Adipose tissue (tissue), 3 donors: ENCODE measurements at regions not wholly inside any gene's neighbourhood (a gene's known extent, or its start where the extent isn't known, plus 50 kb on each side); places are given as distances from the start of the nearest gene placed in this dataset.

ENCODE experiments used
- H3K27ac ChIP-seq: one replicate; pipeline ENCODE4 v1.5.1; 2013; ENCODE audit warnings: low read depth, low read length
- WGBS, 3 donors: extraction: QIAGEN DNeasy Blood & Tissue Kit; methylation state at CpG; one replicate each; pipeline ENCODE4 v1.1.7; 2013; 5-methylcytosine and 5-hydroxymethylcytosine counted together
- donor health status: healthy with polysubstance abuse.
- donor health status: Bipolar disorder and iron deficiency.
- donor health status: healthy.

DNA sequence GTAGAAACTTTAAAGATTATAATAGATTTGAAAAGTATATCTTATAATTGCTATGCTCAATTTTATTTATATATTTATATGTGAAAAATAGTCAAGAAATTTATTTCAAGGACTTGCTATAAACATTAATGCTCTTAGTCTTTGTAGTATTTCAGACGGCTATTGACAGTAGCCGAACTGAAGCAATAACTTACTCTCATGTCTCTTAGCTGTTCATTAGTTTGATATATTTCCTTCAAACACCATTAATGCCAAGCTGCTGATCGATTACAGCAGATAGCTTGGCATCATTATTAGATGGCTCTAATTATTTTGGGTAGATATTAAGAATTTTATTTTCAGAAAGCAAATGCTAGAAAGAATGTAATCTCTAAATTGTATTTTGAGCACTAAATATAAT is 1151.5 kb upstream of the SPRY2 start:
- 69 to 78% (median 78%) methylated on average over 3 of the region's 3 CpGs for WGBS, 3 donors
- H3K27ac ChIP-seq = no peak overlapping the region

- WGBS, 3 donors = 56 to 93% (median 80%) methylated on average over 1 of the region's 1 CpG
- H3K27ac ChIP-seq = no peak overlapping the region
Measured at GRCh38 chr13:81488021-81488420, 1147.1 kb upstream of the SPRY2 start.

DNA sequence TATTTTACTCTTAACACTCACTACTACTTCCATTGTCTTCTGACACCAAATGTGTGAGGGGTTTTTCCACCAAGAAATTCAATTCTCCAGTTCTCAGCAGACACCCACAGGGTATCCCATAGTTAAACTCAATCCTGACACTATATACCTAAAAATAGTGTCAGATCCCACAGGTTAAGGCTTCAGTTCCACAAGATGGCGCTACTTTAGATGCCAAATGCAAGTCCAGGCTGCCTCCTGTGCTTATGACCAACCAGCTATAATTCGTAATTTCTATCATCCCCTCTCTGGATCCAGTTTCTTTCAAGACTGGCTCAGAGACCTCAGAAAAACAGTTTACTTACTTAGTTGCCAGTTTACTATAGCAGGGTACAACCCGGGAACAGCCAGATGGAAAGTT is 1146.2 kb upstream of the SPRY2 start:
- no peak overlapping the region for H3K27ac ChIP-seq
- 55 to 65% (median 60%) methylated on average over 3 of the region's 3 CpGs for WGBS, 3 donors

DNA sequence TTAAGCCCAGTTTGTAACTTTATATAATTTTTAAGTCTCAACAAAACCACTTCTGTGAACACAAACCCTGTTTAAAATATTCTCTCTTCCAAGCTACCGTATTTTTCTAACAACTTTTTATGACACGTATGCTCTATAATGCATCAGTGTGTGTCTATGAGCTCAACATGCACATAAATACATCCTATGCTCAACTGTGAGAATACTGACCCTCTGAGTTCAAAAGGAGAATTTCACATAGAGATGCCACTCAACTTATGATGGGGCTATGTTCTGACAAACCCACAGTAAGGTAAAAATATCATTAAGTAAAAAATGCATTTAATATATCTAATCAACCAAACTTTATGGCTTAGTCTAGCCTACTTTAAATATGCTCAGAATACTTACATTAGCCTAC is 1139.7 kb upstream of the SPRY2 start:
- WGBS, 3 donors = 73 to 82% (median 78%) methylated on average over 2 of the region's 2 CpGs

DNA sequence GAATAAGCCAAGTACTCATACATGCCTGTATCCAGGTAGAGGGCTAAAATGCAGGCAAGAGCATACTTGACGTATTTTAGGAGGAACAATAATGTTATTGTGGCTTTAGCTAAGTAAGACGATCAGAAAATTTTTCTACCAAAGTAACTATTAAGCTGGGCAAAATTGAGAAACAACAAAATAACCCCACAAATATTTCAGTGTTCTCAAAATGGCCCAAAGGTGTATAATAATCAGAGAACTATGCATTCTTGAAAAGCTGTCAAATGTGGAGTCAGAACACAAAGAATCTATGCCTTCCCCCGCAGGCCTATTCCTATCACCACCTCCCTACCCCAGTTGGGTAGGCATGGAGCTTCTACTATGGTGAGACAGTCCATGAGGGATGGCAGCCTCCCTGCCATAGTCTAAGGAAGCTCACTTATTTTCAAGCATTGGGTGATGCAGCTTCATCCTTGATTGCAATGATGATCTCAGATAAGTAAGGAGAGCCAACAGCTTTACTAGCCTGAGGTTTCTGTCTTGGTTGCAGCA is 1132.5 kb upstream of the SPRY2 start:
- 87 to 96% (median 89%) methylated on average over 3 of the region's 3 CpGs for WGBS, 3 donors
- no peak overlapping the region for H3K27ac ChIP-seq

More for the DNA sequence above, 1139.7 kb upstream of the SPRY2 start:
- H3K27ac ChIP-seq = no peak overlapping the region

DNA sequence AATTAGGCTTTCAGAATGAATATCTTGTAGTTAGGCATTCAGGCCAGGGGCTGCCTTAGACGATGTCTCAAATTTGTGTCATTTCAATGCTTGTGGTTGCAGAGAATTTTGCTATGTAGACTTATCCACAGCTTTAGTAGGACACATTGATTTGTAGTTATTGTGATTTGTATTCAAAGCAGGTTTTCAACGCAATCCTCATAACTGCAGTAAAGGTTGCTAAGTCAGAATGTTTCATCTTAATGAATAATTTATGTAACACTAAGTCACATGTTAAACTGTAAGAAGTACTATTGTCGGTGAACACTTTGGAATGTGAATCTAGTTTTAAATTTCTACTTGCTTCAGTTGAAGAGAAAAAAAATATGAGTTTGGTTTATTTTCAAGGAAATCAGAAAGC is 1117.2 kb upstream of the SPRY2 start:
- no peak overlapping the region for H3K27ac ChIP-seq
- 73 to 84% (median 77%) methylated on average over 3 of the region's 3 CpGs for WGBS, 3 donors

DNA sequence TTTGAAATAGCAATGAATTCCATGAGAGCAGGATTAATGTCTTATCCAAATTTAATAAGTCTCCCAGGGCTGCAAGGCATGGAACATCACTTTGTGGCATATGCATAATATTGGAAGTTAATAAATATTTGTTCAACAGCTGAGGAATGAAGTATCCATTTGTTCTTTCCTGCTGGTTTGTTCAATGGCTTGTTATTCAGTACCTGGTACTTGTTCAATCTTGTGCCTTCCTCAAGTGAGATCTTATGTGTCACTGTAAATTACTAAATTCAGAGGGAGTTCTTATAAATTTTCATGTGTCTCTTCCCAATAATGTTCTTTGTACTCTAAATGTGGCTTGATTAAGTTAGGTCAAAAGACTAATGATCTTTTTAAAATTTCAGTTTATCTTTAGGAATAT is 1105.5 kb upstream of the SPRY2 start:
- H3K27ac ChIP-seq = no peak overlapping the region

DNA sequence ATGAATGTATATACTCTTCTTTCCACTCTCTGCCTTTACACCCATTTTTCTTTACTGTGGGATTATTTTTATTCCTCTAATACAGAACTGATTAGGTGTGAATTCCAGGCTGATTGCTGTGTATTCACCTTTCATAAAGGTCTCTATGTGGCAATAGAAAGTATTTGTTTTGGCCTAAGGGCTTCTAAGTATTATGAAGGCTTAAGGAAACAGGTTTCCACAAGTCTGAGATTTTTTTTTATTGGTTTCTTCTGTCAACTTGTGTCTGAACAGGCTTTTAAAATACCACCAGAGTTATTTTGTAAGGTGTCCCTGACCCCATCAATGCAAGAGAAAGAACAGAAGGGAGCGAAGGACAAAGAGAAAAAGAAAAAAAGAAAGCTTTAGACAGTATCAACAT is 1102.0 kb upstream of the SPRY2 start:
- WGBS, 3 donors = 60 to 86% (median 72%) methylated on average over 1 of the region's 1 CpG
- H3K27ac ChIP-seq = no peak overlapping the region

DNA sequence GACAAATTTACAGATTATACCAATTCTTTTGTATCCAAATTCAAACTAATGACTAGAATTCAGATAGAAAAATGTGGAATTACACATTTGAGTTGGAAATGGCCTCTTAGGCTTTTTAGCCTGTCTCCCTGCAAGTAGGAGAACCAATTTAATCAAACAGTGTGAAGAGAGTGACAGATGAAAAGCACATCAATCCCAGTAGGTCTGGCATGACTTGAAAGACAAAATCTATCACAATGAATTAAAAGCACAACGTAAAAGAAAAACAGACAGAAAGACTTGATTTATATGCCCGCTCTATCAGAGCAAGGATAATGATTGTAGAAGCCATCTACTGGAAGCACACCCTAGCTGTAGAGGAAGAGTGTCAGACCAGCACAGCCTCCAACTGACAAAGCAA is 1084.4 kb upstream of the SPRY2 start:
- 61 to 75% (median 69%) methylated on average over 2 of the region's 2 CpGs for WGBS, 3 donors
- no peak overlapping the region for H3K27ac ChIP-seq

GRCh38 chr13:81409284-81409683 is 1068.4 kb upstream of the SPRY2 start:
- no peak overlapping the region for H3K27ac ChIP-seq

DNA sequence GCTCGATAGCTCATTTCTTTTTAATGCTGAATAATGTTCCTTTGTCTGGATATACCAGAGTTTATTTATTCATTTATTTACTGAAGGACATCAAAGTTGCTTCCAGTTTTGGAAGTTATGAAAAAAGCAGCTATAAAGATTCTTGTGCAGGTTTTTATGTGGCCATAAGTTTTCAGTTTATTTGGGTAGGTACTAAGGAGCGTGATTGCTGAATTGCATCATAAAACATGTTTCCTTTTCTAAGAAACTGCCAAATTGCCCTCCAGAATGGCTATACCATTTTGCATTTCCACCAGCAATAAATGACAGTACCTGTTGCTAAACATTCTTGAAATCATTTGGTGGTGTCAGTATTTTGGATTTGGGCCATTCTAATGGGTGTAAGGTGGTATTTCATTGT is 1067.7 kb upstream of the SPRY2 start:
- no peak overlapping the region for H3K27ac ChIP-seq
- WGBS, 3 donors = 87 to 96% (median 90%) methylated on average over 2 of the region's 2 CpGs

DNA sequence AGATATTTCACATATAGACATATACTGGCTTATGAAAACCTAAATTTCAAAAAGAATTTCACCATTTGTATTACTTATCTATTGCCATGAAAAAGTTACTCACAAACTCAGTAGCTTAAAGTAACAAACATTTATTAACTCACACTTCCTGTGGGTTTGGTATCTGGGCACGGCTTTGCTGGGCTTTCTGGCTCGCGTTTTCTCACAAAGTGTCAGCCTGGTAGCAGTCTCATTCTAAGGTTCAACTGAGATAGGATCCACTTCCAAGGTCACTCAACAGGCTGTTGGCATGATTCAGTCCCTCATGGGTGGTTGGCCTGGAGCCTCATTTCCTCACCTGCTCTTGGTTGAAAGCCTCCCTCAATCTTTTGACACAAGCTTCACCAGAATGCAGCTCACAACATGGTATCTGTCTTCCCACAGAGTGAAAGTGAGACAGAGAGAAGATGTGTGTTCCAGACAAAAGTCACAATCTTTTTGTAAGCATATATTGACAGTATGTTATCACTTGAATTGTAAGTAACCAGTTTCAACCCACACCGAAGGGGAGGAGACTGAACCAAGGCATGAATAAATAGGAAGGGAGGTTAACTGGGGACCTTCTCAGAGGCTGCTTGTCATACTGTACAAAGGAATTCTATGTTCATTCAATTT is 1065.8 kb upstream of the SPRY2 start:
- 33 to 80% (median 80%) methylated on average over 4 of the region's 4 CpGs for WGBS, 3 donors

DNA sequence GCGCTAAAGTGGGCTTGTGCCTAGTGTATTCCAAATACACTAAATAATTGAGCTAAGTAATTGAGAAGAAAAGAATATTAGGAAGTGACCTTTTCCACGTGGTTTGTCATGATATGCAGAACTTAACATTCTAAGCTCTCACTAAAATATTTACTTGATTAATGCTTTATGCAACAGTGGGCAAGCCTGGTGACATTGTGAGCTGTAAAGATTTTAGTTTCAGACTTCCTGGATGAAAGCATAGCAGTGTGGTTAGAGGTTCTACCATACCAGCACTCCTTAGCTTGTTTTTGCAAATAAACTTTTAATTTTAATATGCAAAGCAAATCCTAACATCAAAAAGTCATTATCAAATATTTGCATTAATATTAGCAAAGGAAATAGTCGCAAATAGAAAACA is 1065.1 kb upstream of the SPRY2 start:
- 24 to 59% (median 48%) methylated on average over 3 of the region's 3 CpGs for WGBS, 3 donors
- H3K27ac ChIP-seq = no peak overlapping the region

More for the DNA sequence above, 1065.8 kb upstream of the SPRY2 start:
- no peak overlapping the region for H3K27ac ChIP-seq

- WGBS, 3 donors = 64 to 85% (median 69%) methylated on average over 4 of the region's 4 CpGs
- H3K27ac ChIP-seq = no peak overlapping the region
Measured at GRCh38 chr13:81396192-81396591, 1055.3 kb upstream of the SPRY2 start.

DNA sequence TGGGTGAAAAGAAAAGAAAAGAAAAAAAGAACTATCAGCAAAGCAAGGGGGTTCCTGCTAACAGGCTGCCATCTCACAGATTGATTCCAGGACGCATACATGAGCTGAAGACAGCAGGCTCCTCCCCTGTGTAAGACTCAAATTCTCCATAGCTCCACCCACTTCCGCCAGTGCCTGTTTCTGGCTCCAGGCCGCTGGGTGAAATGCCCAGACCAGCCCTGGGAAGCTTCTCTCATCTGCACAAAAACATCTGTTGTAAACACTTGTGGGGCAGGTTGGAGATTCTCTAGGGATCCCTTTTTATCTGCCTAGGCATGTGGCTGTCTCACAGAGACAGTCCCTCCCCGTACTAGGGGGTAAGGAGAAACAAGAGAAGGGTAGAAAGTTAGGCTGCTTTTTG is 1054.4 kb upstream of the SPRY2 start:
- H3K27ac ChIP-seq = no peak overlapping the region
- 61 to 67% (median 63%) methylated on average over 4 of the region's 4 CpGs for WGBS, 3 donors

- 52 to 75% (median 70%) methylated on average over 5 of the region's 5 CpGs for WGBS, 3 donors
- no peak overlapping the region for H3K27ac ChIP-seq
Measured at GRCh38 chr13:81394640-81395039, 1053.7 kb upstream of the SPRY2 start.

- no peak overlapping the region for H3K27ac ChIP-seq
- WGBS, 3 donors = 29 to 43% (median 33%) methylated on average over 1 of the region's 1 CpG
Measured at GRCh38 chr13:81393721-81394120, 1052.8 kb upstream of the SPRY2 start.

GRCh38 chr13:81393110-81393509 is 1052.2 kb upstream of the SPRY2 start:
- WGBS, 3 donors = 48 to 69% (median 58%) methylated on average over 3 of the region's 3 CpGs

GRCh38 chr13:81388400-81388799 is 1047.5 kb upstream of the SPRY2 start:
- 13 to 50% (median 48%) methylated on average over 1 of the region's 1 CpG for WGBS, 3 donors

More at GRCh38 chr13:81393110-81393509, 1052.2 kb upstream of the SPRY2 start:
- H3K27ac ChIP-seq = no peak overlapping the region

GRCh38 chr13:81383444-81383843 is 1042.5 kb upstream of the SPRY2 start:
- 65 to 84% (median 82%) methylated on average over 5 of the region's 5 CpGs for WGBS, 3 donors
- no peak overlapping the region for H3K27ac ChIP-seq

More at GRCh38 chr13:81388400-81388799, 1047.5 kb upstream of the SPRY2 start:
- no peak overlapping the region for H3K27ac ChIP-seq
